Esophagus muscularis mucosa (tissue), 4 donors: ENCODE measurements at regions not wholly inside any gene's neighbourhood (a gene's known extent, or its start where the extent isn't known, plus 50 kb on each side); places are given as distances from the start of the nearest gene placed in this dataset.

Experiments
- DNase-seq: peaks from one replicate; pipeline ENCODE4 v3.0.0-alpha.2; 2017; ENCODE audit errors: extremely low spot score
- H3K27ac ChIP-seq, 4 donors: fragments of 200-600 bp; sonication (generic); replicated peaks in 1 of 4; 1 replicate in 3 of 4; 2 replicates in 1 of 4; pipeline ENCODE4 v1.5.1; 2016 to 2019; ENCODE audit warnings: mild to moderate bottlenecking in 1 of 4
- H3K27me3 ChIP-seq, 4 donors: fragments of 200-600 bp; sonication (generic); one replicate each; pipeline versions ENCODE4 v1.5.1 to v1.6.0; 2016 to 2019
- H3K36me3 ChIP-seq, 4 donors: fragments of 200-600 bp; sonication (generic); one replicate each; pipeline ENCODE4 v1.5.1; 2016 to 2019
- H3K4me1 ChIP-seq, 4 donors: fragments of 200-600 bp; sonication (generic); one replicate each; pipeline ENCODE4 v1.5.1; 2016 to 2019
- H3K4me3 ChIP-seq, 4 donors: fragments of 200-600 bp; sonication (generic); 1 replicate in 2 of 4; 2 replicates in 2 of 4; pipeline ENCODE4 v1.5.1; 2016 to 2019; ENCODE audit warnings: mild to moderate bottlenecking in 4 of 4, moderate library complexity in 1 of 4
- H3K9me3 ChIP-seq, 4 donors: fragments of 200-600 bp; sonication (generic); 1 replicate in 3 of 4; 2 replicates in 1 of 4; pipeline ENCODE4 v1.5.1; 2016 to 2019
- EP300 ChIP-seq: sonication (generic); formaldehyde crosslinking; IDR thresholded peaks from one replicate; pipeline ENCODE4 v1.6.1; 2017; ENCODE audit warnings: antibody characterized with exemption
- POLR2A ChIP-seq: fragments of 450-650 bp; IDR thresholded peaks from one replicate; pipeline ENCODE4 v1.6.1; 2017; ENCODE audit warnings: antibody characterized with exemption, moderate library complexity, mild to moderate bottlenecking, low read depth
- POLR2AphosphoS5 ChIP-seq, 2 donors: sonication (generic); formaldehyde crosslinking; IDR thresholded peaks; one replicate each; pipeline ENCODE4 v1.6.1; 2017; ENCODE audit warnings: antibody characterized with exemption in 2 of 2
- WGBS: methylation state at CpG from one replicate; pipeline ENCODE4 v1.1.5; 2018; 5-methylcytosine and 5-hydroxymethylcytosine counted together
- intact Hi-C: fragments of 100-400 bp; cut with DNase I; formaldehyde crosslinking; loops from one replicate; pipeline ENCODE4 v1.15.1; 2023
- TF ChIP-seq, protein P1 (sequence below), 3 experiments: fragments of 200-600 bp in 2 of 3; fragments of 450-650 bp in 1 of 3; sonication (generic) in 2 of 3; IDR thresholded peaks; one replicate each; pipeline ENCODE4 v1.5.1; 2017 to 2019; ENCODE audit warnings: antibody characterized with exemption in 3 of 3, mild to moderate bottlenecking in 2 of 3, moderate library complexity in 1 of 3

DNA sequence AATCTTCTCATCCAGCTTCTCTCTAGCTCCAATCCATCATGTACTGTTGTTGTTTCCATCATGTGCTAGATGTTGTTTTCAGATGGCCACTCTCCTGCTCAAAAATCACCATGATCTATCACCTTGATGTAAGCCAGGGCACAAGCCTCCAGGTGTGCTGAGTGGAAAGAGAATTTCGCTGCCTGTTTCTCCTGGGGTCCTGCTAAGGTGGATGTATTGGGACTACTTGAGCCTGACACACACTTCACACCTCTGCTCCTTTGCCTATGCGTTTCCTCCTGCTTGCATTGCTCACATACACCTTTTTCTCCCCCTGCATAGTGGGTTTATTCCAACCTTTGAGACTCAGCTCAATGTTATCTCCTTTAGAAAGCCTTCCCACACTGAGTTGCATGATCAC lies 287.6 kb downstream of the CYRIA start:
- H3K9me3 ChIP-seq, result no peaks in the 10 kb centered on the region
- no peaks in the 10 kb centered on the region for H3K36me3 ChIP-seq
- H3K4me1 ChIP-seq, result no peaks in the 10 kb centered on the region
- no peak for DNase-seq
- no peak overlapping the region for H3K4me3 ChIP-seq
- no peaks in the 10 kb centered on the region for H3K27me3 ChIP-seq
- H3K27ac ChIP-seq, result no peak overlapping the region
- TF ChIP-seq POLR2AphosphoS5 (IDR thresholded peaks at IDR 0.05) (no peak), POLR2A (no peak), EP300 (no peak)
- TF ChIP-seq, protein P1, sequence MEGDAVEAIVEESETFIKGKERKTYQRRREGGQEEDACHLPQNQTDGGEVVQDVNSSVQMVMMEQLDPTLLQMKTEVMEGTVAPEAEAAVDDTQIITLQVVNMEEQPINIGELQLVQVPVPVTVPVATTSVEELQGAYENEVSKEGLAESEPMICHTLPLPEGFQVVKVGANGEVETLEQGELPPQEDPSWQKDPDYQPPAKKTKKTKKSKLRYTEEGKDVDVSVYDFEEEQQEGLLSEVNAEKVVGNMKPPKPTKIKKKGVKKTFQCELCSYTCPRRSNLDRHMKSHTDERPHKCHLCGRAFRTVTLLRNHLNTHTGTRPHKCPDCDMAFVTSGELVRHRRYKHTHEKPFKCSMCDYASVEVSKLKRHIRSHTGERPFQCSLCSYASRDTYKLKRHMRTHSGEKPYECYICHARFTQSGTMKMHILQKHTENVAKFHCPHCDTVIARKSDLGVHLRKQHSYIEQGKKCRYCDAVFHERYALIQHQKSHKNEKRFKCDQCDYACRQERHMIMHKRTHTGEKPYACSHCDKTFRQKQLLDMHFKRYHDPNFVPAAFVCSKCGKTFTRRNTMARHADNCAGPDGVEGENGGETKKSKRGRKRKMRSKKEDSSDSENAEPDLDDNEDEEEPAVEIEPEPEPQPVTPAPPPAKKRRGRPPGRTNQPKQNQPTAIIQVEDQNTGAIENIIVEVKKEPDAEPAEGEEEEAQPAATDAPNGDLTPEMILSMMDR (IDR thresholded peaks at IDR 0.05), result no peak
- intact Hi-C loops, result no loop called here
- WGBS, result 84% methylated on average over 2 of the region's 2 CpGs

DNA sequence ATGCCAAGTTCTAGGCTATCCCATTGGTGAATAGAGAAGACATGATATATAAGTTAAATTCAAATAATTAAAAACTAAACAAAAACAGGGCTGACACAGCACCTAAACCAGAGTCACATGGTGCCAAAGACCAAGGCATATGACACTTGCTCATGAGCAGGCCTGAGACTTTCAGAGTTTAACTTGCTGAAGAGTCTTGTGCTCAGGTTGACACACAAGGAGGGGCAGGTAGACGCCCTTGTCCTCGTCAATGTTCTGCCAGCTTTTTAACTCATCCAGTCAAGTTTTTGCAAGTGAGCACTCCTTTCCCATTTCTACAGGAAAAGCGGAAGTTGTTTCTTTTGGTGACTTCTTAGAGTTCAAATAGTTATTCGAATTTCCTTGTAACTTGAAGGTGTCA lies 289.7 kb downstream of the CYRIA start:
- TF ChIP-seq EP300, result no peak
- TF ChIP-seq, protein P1 (IDR thresholded peaks at IDR 0.05), result no peak
- no peak for TF ChIP-seq POLR2A
- no peak for TF ChIP-seq POLR2AphosphoS5 (IDR thresholded peaks at IDR 0.05)
- Histone ChIP-seq H3K36me3 (no peaks in the 10 kb centered on the region), H3K27me3 (no peaks in the 10 kb centered on the region), H3K4me3 (no peak overlapping the region), H3K27ac (no peak overlapping the region), H3K9me3 (no peaks in the 10 kb centered on the region), H3K4me1 (no peaks in the 10 kb centered on the region)
- intact Hi-C loops, result no loop called here
- WGBS, result 93% methylated on average over 4 of the region's 4 CpGs
- no peak for DNase-seq

DNA sequence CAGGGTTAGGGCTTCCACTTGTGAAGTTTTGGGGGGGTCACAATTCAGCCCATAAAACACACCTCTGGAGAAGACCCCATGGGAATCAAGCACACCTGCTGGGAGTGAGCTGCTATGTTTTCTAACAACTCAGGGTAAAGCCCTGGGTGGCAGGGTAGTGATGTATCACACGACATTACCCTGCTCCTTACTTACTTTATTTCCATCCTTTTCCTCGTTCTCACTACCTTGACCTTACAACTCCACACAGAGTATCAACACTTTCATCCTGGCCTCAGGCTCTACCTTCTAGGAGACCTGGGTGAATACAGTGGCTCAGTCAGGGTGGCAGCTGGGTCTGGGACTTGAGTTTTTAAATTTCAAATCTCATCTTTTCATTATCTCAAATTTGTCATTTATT lies 290.3 kb downstream of the CYRIA start:
- H3K27me3 ChIP-seq, result no peaks in the 10 kb centered on the region
- no peaks in the 10 kb centered on the region for H3K4me1 ChIP-seq
- TF ChIP-seq EP300 (no peak), POLR2A (no peak), POLR2AphosphoS5 (IDR thresholded peaks at IDR 0.05) (no peak)
- TF ChIP-seq, protein P1 (IDR thresholded peaks at IDR 0.05), result no peak
- H3K36me3 ChIP-seq, result no peaks in the 10 kb centered on the region
- H3K4me3 ChIP-seq, result no peak overlapping the region
- no peak for DNase-seq
- no peak overlapping the region for H3K27ac ChIP-seq
- WGBS, result 83% methylated on average over 2 of the region's 2 CpGs
- no peaks in the 10 kb centered on the region for H3K9me3 ChIP-seq
- intact Hi-C loops, result no loop called here

DNA sequence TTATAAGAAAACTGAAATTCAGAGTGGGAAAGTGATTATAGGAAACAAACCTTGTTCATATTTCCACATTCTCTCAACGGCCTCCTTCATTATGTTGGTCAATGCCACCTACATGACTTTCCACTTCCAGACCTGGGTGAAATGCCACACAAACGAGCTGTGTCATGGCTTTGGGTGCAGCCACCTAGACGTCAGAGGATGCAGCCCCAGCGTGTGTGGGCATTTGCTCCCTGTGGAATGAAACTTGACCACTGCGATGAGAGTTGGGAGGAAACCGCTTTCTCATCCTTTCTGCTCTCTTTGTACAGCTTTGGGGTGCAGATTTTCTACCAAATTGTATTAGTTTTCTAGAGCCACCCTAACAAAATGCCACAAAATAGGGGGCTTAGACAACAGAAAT lies 291.0 kb downstream of the CYRIA start:
- H3K4me3 ChIP-seq, result no peak overlapping the region
- intact Hi-C loops, result no loop called here
- H3K9me3 ChIP-seq, result no peaks in the 10 kb centered on the region
- no peaks in the 10 kb centered on the region for H3K36me3 ChIP-seq
- TF ChIP-seq EP300 (no peak), POLR2AphosphoS5 (IDR thresholded peaks at IDR 0.05) (no peak), POLR2A (no peak)
- TF ChIP-seq, protein P1 (IDR thresholded peaks at IDR 0.05), result no peak
- no peak overlapping the region for H3K27ac ChIP-seq
- H3K4me1 ChIP-seq, result no peaks in the 10 kb centered on the region
- H3K27me3 ChIP-seq, result no peaks in the 10 kb centered on the region
- no peak for DNase-seq
- WGBS, result 71% methylated on average over 6 of the region's 6 CpGs

DNA sequence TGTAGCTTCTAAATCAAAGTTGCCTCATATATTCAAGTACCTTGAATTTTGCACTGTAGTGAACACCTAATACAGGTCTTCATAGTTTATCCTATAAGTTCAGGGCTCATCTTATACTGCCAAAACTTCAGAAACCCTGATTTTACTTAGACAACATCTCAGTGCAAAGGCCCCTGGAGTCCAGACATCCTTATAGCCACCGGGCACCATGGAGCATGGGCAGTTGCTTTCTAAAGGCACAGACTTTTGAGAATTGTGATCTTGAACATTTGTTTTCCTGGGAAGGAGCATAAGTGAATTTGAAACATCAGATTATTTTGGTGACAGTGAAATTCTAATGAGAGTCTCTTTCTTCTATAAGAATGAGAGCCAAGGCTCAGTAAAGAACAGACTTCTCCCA lies 292.3 kb downstream of the CYRIA start:
- Histone ChIP-seq H3K4me3 (no peak overlapping the region), H3K27ac (no peak overlapping the region), H3K9me3 (no peaks in the 10 kb centered on the region), H3K27me3 (no peaks in the 10 kb centered on the region), H3K4me1 (no peaks in the 10 kb centered on the region), H3K36me3 (no peaks in the 10 kb centered on the region)
- WGBS, result 100% methylated on average over 1 of the region's 1 CpG
- TF ChIP-seq POLR2A, result no peak
- TF ChIP-seq, protein P1 (IDR thresholded peaks at IDR 0.05), result no peak
- intact Hi-C loops, result no loop called here
- DNase-seq, result no peak
